ENCODE measurements at regions not wholly inside any gene's neighbourhood (a gene's known extent, or its start where the extent isn't known, plus 50 kb on each side); places are given as distances from the start of the nearest gene placed in this dataset.

- no peak overlapping the region for H2BK5ac ChIP-seq (ENCODE audit: low read depth, low read length, poor library complexity, severe bottlenecking)
- H3K36me3 ChIP-seq (ENCODE audit: control insufficient read depth in 1 of 2, insufficient read depth in 2 of 2, low read depth in 1 of 2, low read length in 2 of 2): no peaks in the 10 kb centered on the region
- H2AK5ac ChIP-seq (ENCODE audit: low read length, severe bottlenecking): no peak overlapping the region
- H2BK12ac ChIP-seq (ENCODE audit: low read length in 2 of 2): no peak overlapping the region
- H3K4ac ChIP-seq (ENCODE audit: low read depth in 1 of 2, low read length in 2 of 2): no peak overlapping the region
- no peak overlapping the region for H3K4me2 ChIP-seq (ENCODE audit: low read length, poor library complexity, severe bottlenecking)
- no peak overlapping the region for H2BK120ac ChIP-seq (ENCODE audit: low read depth, low read length)
- H3K23ac ChIP-seq (ENCODE audit: low read length in 2 of 2): no peak overlapping the region
- no peak overlapping the region for H4K91ac ChIP-seq (ENCODE audit: low read length)
- H2AFZ ChIP-seq (ENCODE audit: low read depth, low read length): no peak overlapping the region
- no peak overlapping the region for H4K8ac ChIP-seq (ENCODE audit: low read length)
- H3K27me3 ChIP-seq (ENCODE audit: control insufficient read depth in 1 of 2, insufficient read depth in 1 of 2, low read length in 2 of 2): no peaks in the 10 kb centered on the region
- H3K27ac ChIP-seq (ENCODE audit: low read length, poor library complexity, severe bottlenecking): no peak overlapping the region
- no peaks in the 10 kb centered on the region for H3K9me3 ChIP-seq (ENCODE audit: control insufficient read depth, low read length)
- no peak overlapping the region for H3K9ac ChIP-seq (ENCODE audit: low read length)
- H3K14ac ChIP-seq (ENCODE audit: low read length in 2 of 2): no peak overlapping the region
- no peak for DNase-seq
- H3K4me3 ChIP-seq (ENCODE audit: insufficient read depth in 1 of 2, low read depth in 1 of 2, low read length in 2 of 2): no peak overlapping the region
- WGBS: 38% methylated on average over 2 of the region's 2 CpGs
- no peak overlapping the region for H2BK15ac ChIP-seq (ENCODE audit: low read depth, poor library complexity, severe bottlenecking)
- H3K79me1 ChIP-seq (replicated peaks; ENCODE audit: low read length, poor library complexity, severe bottlenecking): no peaks in the 10 kb centered on the region
- H3K4me1 ChIP-seq (ENCODE audit: control insufficient read depth, insufficient read depth, low read depth, low read length): no peaks in the 10 kb centered on the region
- H3K18ac ChIP-seq (ENCODE audit: low read depth in 1 of 2, low read length in 2 of 2): no peak overlapping the region
These were observed 798.1 kb upstream of the LRRC4C start for GRCh38 chr11:42257534-42257933.

- Histone ChIP-seq H3K4ac (ENCODE audit: low read depth in 1 of 2, low read length in 2 of 2) (no peak overlapping the region), H4K8ac (ENCODE audit: low read length) (no peak overlapping the region), H3K4me3 (ENCODE audit: insufficient read depth in 1 of 2, low read depth in 1 of 2, low read length in 2 of 2) (no peak overlapping the region), H4K91ac (ENCODE audit: low read length) (no peak overlapping the region), H3K14ac (ENCODE audit: low read length in 2 of 2) (no peak overlapping the region), H3K23ac (ENCODE audit: low read length in 2 of 2) (no peak overlapping the region), H3K18ac (ENCODE audit: low read depth in 1 of 2, low read length in 2 of 2) (no peak overlapping the region), H3K27ac (ENCODE audit: low read length, poor library complexity, severe bottlenecking) (no peak overlapping the region), H2AK5ac (ENCODE audit: low read length, severe bottlenecking) (no peak overlapping the region), H2BK5ac (ENCODE audit: low read depth, low read length, poor library complexity, severe bottlenecking) (no peak overlapping the region), H3K4me2 (ENCODE audit: low read length, poor library complexity, severe bottlenecking) (no peak overlapping the region), H2BK15ac (ENCODE audit: low read depth, poor library complexity, severe bottlenecking) (no peak overlapping the region), H2BK12ac (ENCODE audit: low read length in 2 of 2) (no peak overlapping the region), H3K79me1 (replicated peaks; ENCODE audit: low read length, poor library complexity, severe bottlenecking) (no peaks in the 10 kb centered on the region), H2BK120ac (ENCODE audit: low read depth, low read length) (no peak overlapping the region), H3K9me3 (ENCODE audit: control insufficient read depth, low read length) (no peaks in the 10 kb centered on the region), H3K36me3 (ENCODE audit: control insufficient read depth in 1 of 2, insufficient read depth in 2 of 2, low read depth in 1 of 2, low read length in 2 of 2) (no peaks in the 10 kb centered on the region), H2AFZ (ENCODE audit: low read depth, low read length) (peak overlapping the region; percentile 39), H3K9ac (ENCODE audit: low read length) (no peak overlapping the region), H3K4me1 (ENCODE audit: control insufficient read depth, insufficient read depth, low read depth, low read length) (no peaks in the 10 kb centered on the region), H3K27me3 (ENCODE audit: control insufficient read depth in 1 of 2, insufficient read depth in 1 of 2, low read length in 2 of 2) (no peaks in the 10 kb centered on the region)
- DNase-seq: no peak
- WGBS: 96% methylated on average over 5 of the region's 7 CpGs
These were observed 805.6 kb upstream of the LRRC4C start for GRCh38 chr11:42265072-42265471.

- H3K79me1 ChIP-seq (replicated peaks; ENCODE audit: low read length, poor library complexity, severe bottlenecking): no peaks in the 10 kb centered on the region
- WGBS: 75% methylated on average over 1 of the region's 3 CpGs
- no peak overlapping the region for H3K4ac ChIP-seq (ENCODE audit: low read depth in 1 of 2, low read length in 2 of 2)
- no peak overlapping the region for H2BK120ac ChIP-seq (ENCODE audit: low read depth, low read length)
- no peaks in the 10 kb centered on the region for H3K27me3 ChIP-seq (ENCODE audit: control insufficient read depth in 1 of 2, insufficient read depth in 1 of 2, low read length in 2 of 2)
- DNase-seq: no peak
- H2BK15ac ChIP-seq (ENCODE audit: low read depth, poor library complexity, severe bottlenecking): no peak overlapping the region
- no peak overlapping the region for H3K4me3 ChIP-seq (ENCODE audit: insufficient read depth in 1 of 2, low read depth in 1 of 2, low read length in 2 of 2)
- H3K23ac ChIP-seq (ENCODE audit: low read length in 2 of 2): no peak overlapping the region
- H3K4me2 ChIP-seq (ENCODE audit: low read length, poor library complexity, severe bottlenecking): no peak overlapping the region
- no peak overlapping the region for H2AK5ac ChIP-seq (ENCODE audit: low read length, severe bottlenecking)
- no peak overlapping the region for H4K8ac ChIP-seq (ENCODE audit: low read length)
- no peak overlapping the region for H4K91ac ChIP-seq (ENCODE audit: low read length)
- H3K27ac ChIP-seq (ENCODE audit: low read length, poor library complexity, severe bottlenecking): no peak overlapping the region
- no peak overlapping the region for H3K9ac ChIP-seq (ENCODE audit: low read length)
- H3K9me3 ChIP-seq (ENCODE audit: control insufficient read depth, low read length): peaks cover 18% of the 10 kb centered on the region
- no peak overlapping the region for H2AFZ ChIP-seq (ENCODE audit: low read depth, low read length)
- no peak overlapping the region for H3K14ac ChIP-seq (ENCODE audit: low read length in 2 of 2)
- H2BK12ac ChIP-seq (ENCODE audit: low read length in 2 of 2): no peak overlapping the region
- no peak overlapping the region for H3K18ac ChIP-seq (ENCODE audit: low read depth in 1 of 2, low read length in 2 of 2)
- H2BK5ac ChIP-seq (ENCODE audit: low read depth, low read length, poor library complexity, severe bottlenecking): no peak overlapping the region
- H3K4me1 ChIP-seq (ENCODE audit: control insufficient read depth, insufficient read depth, low read depth, low read length): no peaks in the 10 kb centered on the region
- no peaks in the 10 kb centered on the region for H3K36me3 ChIP-seq (ENCODE audit: control insufficient read depth in 1 of 2, insufficient read depth in 2 of 2, low read depth in 1 of 2, low read length in 2 of 2)
These were observed 811.9 kb upstream of the LRRC4C start for GRCh38 chr11:42271306-42271705.

- H3K36me3 ChIP-seq (ENCODE audit: control insufficient read depth in 1 of 2, insufficient read depth in 2 of 2, low read depth in 1 of 2, low read length in 2 of 2): no peaks in the 10 kb centered on the region
- no peak overlapping the region for H3K4me2 ChIP-seq (ENCODE audit: low read length, poor library complexity, severe bottlenecking)
- no peak overlapping the region for H3K4me3 ChIP-seq (ENCODE audit: insufficient read depth in 1 of 2, low read depth in 1 of 2, low read length in 2 of 2)
- no peak overlapping the region for H3K18ac ChIP-seq (ENCODE audit: low read depth in 1 of 2, low read length in 2 of 2)
- H3K14ac ChIP-seq (ENCODE audit: low read length in 2 of 2): no peak overlapping the region
- H2BK120ac ChIP-seq (ENCODE audit: low read depth, low read length): no peak overlapping the region
- H3K4ac ChIP-seq (ENCODE audit: low read depth in 1 of 2, low read length in 2 of 2): no peak overlapping the region
- no peak overlapping the region for H3K9ac ChIP-seq (ENCODE audit: low read length)
- DNase-seq: no peak
- WGBS: 55% methylated on average over 2 of the region's 6 CpGs
- H3K79me1 ChIP-seq (replicated peaks; ENCODE audit: low read length, poor library complexity, severe bottlenecking): no peaks in the 10 kb centered on the region
- H2AFZ ChIP-seq (ENCODE audit: low read depth, low read length): no peak overlapping the region
- H3K27me3 ChIP-seq (ENCODE audit: control insufficient read depth in 1 of 2, insufficient read depth in 1 of 2, low read length in 2 of 2): no peaks in the 10 kb centered on the region
- no peak overlapping the region for H2AK5ac ChIP-seq (ENCODE audit: low read length, severe bottlenecking)
- no peak overlapping the region for H2BK12ac ChIP-seq (ENCODE audit: low read length in 2 of 2)
- peaks cover 25% of the 10 kb centered on the region for H3K9me3 ChIP-seq (ENCODE audit: control insufficient read depth, low read length)
- no peak overlapping the region for H4K8ac ChIP-seq (ENCODE audit: low read length)
- H3K4me1 ChIP-seq (ENCODE audit: control insufficient read depth, insufficient read depth, low read depth, low read length): no peaks in the 10 kb centered on the region
- H2BK5ac ChIP-seq (ENCODE audit: low read depth, low read length, poor library complexity, severe bottlenecking): no peak overlapping the region
- H3K23ac ChIP-seq (ENCODE audit: low read length in 2 of 2): no peak overlapping the region
- H4K91ac ChIP-seq (ENCODE audit: low read length): no peak overlapping the region
- H3K27ac ChIP-seq (ENCODE audit: low read length, poor library complexity, severe bottlenecking): no peak overlapping the region
- H2BK15ac ChIP-seq (ENCODE audit: low read depth, poor library complexity, severe bottlenecking): no peak overlapping the region
These were observed 814.5 kb upstream of the LRRC4C start for GRCh38 chr11:42273977-42274376.

Data from mesenchymal stem cell (in vitro differentiated cells and primary cell).